GM19372 (cell line): ENCODE measurements at regions not wholly inside any gene's neighbourhood (a gene's known extent, or its start where the extent isn't known, plus 50 kb on each side); places are given as distances from the start of the nearest gene placed in this dataset.
"Not testable (repeated sequence)": the region's sequence is repeated elsewhere in the genome, so short reads cannot be mapped to it uniquely, and the experiment has no call there.

ENCODE experiments used
- ATAC-seq: cut with Tn5 transposase; IDR thresholded peaks from one replicate; pipeline ENCODE4 v1.9.1; 2021; ENCODE audit warnings: mild to moderate bottlenecking, low read depth, moderate library complexity; ENCODE audit not compliant: unreplicated experiment

DNA sequence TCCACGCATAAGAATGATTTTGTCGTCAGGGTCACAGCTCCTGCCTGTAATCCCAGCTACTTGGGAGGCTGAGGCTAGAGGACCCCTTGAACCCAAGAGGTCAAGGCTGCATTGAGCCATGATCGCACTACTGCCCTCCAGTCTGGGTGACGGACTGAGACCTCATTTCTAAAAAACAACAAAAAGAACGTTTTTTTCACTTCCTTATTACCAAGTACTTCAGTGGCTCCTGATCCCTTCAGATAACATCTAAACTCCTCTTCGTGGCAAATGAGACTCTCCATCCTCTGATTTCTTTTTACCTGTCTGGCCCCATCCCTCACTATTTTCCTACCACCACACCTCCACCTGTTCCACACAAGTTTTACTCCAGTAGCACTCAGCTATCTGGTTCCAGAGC, 105.4 kb upstream of the TLK1 start:
- no peak for ATAC-seq

DNA sequence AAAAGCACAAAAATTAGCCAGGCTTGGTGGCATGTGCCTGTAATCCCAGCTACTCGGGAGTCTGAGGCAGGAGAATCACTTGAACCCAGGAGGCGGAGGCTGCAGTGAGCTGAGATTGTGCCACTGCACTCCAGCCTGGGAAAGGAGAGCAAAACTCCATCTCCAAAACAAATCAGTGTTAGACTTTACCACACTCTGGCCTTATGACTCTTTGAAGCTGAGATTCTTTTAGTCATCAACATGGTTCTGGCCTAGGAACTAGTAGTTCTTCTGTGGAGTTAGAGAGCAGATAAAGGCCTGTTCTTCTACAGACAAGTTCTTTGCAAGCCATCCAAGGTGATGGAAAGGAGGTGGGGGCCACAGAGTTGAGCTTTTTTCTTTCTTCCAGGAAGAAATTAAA, 100.8 kb upstream of the TLK1 start:
- not testable (repeated sequence) for ATAC-seq

DNA sequence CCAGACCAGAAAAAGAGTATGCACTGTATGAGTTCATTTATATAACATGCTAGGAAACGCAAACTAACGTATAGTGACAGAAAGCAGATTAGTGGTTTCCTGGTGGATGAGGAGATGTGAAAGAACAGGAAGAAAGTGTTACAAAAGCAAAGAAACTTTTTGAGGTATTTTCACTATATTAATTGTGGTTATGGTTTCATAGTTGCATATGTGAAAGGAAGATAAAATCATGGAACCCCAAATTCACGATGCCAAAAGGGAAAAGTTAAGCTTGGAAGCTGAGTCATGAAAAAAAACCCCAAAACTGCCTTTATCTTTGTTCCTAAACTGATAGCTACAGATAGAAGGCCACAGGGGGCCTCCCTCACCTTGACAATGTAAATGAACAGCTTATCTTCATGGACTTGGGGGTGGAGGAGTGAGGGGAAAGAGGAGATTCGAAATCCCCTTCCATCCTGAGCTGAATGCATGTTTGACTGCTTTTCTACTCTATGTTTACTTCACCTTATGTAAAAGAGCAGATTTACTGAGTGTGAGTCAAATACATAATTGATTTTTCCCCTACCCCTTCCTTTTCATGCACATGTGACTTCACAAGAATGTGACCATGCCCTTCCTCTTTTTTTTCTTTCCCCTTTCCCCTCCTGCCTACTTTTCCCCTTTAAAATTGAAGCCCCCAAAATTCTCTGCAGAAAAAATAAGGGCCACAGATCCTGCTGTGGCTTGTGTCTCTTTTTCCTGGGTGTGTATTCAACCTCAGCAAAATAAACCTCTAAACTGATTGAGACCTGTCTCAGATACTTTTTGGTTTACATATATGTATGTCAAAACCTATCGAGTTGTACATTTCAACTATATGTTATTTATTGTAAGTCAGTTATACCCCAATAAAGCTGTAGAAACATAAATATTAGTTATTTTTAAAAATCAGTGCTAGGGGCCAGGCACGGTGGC, 100.1 kb upstream of the TLK1 start:
- ATAC-seq = no peak

DNA sequence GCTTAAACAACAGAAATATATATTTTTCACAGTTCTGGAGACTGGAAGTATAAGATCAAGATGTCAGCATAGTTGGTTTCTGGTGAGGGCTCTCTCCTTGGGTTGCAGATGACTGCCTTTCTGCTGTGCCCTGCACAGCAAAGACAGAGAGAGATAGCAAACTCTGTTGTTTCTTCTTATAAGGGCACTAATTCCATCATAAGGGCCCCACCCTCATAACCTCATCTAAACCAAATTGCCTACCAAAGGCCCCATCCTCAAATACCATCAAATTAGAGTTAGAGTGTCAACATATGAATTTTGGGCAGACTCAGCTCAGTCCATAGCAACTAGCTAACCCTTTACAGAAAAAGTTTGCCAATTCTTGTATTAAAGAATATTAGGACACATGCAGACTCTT, 94.0 kb upstream of the TLK1 start:
- ATAC-seq = no peak

- ATAC-seq = no peak
These were observed 93.4 kb upstream of the TLK1 start for GRCh38 chr2:171253900-171254650.

DNA sequence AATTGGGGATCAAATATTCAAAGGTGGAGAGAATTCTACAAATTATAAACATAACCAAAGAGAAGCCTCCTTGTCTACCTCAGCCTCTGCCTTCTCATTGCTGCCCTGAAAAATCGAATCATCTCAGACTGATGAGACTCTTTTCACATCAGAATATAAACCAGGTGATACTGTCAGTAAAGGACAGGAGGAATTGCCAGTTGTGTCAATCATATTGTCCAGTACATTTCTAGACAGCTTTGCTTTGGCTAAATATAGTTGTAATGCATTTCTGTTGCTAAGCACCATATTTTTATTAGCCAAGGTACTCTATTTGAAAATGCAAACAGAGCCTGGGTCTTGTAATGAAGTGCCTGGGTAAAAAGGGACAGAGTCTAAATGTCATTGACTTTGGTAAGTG, 92.6 kb upstream of the TLK1 start:
- ATAC-seq = no peak

GRCh38 chr2:171249689-171250088, 89.0 kb upstream of the TLK1 start:
- no peak for ATAC-seq

DNA sequence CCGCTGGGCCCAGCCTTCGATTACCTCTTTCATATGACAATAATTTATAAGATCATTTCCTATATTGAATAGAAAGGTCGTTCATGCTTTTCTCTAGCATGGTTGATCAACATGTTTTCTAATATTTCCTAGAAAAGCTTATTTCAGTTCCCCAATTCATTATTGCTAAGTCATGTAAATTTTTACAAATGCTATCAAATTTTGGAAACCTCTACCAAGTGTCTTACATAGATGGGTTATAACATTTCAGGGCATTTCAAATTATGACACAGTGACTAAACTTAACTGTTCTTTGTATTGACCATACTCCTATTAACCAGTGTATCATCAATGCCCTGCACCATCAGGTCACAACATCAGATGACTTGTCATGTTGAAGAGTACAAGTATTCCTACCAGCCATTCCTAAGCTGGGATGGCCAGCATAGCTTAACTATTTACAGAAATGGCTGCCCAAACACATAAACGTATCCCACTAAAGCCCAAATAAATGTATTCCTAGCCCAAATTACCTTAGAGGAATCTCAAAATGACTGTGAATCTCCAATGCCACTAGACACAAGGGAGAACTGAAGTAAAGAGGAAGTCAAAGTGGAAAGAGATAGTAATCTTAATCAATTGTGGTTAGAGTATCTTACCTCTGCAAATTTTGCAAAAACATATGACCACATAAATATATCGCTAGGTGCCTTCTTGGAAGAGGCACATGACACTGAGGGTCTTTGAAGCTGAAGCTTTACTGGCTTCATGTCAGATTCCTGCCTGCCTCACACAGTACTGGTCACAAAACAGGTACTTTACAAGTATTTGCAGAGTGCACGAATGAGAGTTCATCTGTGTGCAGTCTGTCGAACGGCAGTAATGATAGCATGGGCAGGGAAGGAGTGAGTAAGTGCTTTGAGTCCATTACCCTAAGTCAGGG, 87.3 kb upstream of the TLK1 start:
- ATAC-seq = peak; percentile 74

- ATAC-seq = no peak
These were observed 84.5 kb upstream of the TLK1 start for GRCh38 chr2:171244970-171245782.

DNA sequence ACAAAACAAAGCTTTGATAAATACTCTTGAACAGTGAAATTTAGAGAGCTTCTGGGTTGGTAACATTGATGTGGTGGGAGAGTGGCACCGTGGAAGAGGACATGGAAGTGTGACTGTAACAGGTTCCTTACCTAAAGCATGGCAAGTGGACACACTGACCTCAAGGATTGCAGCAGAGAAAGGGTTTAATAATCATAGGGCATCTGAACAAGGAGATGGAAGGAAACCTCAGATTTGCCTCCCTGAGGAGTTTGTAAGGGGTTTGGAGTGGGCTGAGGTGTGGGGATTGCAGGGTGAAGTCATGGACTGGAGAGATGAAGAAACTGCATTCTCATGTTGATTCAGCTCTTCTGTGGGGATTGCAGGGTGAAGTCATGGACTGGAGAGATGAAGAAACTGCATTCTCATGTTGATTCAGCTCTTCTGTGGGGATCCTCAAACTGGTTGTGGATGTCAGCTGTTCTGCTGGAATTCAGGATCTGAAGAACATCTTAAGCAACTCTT, 83.8 kb upstream of the TLK1 start:
- no peak for ATAC-seq

GRCh38 chr2:171241771-171242170, 81.1 kb upstream of the TLK1 start:
- no peak for ATAC-seq

DNA sequence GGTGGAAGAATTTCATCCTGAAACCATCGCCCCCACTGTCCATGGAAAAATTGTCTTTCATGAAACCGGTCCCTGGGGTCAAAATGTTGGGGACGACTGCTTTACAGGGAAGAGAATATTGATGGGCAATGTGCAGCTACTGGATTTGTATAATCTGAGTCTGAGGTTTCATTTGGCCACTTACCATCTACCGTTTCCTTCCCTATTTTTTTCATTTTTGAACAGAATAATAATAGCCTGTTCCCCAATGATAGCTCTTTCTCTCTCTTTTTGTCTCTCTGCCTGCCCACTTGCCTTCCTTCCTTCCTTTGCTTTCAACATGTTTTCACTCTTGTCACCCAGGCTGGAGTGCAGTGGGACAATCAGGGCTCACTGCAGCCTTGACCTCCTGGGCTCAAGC, 78.3 kb upstream of the TLK1 start:
- no peak for ATAC-seq

DNA sequence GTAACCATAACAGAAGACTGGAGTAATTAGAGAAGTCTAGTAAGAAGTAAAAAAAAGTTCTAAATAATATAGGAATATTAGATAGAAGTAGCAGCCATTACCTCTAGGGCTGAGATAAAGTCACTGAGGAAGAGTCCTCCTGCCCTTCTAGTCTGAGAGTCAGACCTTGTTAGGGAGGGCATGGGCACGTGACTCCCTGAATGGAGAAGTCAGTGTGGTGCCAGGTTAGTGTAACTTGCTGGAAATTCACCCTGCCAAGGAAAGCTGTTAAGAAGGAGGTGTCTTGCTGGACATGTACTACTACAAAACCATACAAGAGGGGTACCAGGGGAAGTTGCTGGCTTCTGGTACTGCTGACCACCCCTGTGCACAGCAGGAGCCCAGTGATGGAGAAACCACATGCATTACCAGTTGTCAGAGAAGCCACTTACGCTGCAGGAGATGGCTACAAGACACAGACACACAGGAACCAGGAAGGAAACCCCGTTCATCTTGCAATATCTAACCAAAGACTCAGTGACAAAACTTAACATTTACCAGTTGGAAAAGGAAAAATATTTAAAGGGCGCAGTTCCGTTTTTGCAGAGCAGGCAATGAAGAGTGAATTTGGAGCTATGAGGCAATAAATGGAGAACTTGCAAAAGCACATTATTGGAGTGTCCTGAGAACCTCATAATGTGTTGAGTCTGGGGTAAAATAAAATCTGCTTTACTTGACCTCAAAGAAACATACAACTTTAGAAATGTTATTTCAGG, 77.2 kb upstream of the TLK1 start:
- no peak for ATAC-seq

- no peak for ATAC-seq
These were observed 74.7 kb upstream of the TLK1 start for GRCh38 chr2:171235262-171235881.

DNA sequence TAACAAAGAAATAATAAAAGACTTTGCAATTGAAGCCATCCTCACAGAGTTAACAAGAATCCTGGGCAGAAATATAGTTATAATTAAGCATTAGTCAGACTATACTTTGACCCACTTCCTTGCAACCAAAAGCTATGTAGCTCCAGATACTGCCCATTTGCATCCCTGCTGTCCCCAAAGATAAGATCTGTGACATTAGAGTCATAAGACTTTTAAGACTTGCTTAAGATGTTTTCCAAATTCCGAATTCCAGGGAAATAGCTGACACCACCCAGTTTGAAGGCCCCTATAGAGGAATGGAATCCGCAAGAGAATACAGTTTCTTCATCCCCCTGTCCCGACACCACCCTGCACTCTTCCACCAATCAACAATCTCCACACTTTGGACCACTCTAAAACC, 69.5 kb upstream of the TLK1 start:
- no peak for ATAC-seq

DNA sequence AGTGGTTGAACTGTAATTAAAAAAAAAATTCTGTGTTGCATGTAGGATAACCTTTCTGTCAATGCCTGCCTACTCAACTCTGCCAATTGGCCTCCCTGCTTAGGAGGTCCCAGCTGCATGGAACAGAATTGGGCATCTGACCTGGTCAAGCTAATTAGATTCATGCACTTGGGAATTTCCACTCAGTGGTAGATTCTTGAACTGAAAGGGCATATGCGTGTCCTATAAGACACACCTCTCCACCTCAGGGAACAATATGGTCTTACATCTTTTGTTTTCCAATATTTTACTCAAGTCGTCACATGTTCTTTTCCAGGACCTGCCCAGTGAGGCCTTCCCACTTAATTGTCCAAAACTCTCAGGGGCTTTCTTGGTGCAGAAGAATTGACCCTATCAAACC, 68.1 kb upstream of the TLK1 start:
- no peak for ATAC-seq

GRCh38 chr2:171227066-171227782, 66.5 kb upstream of the TLK1 start:
- no peak for ATAC-seq

GRCh38 chr2:171226461-171226860, 65.8 kb upstream of the TLK1 start:
- ATAC-seq = no peak
